Mesothelial cell of epicardium (in vitro differentiated cells): ENCODE measurements at regions not wholly inside any gene's neighbourhood (a gene's known extent, or its start where the extent isn't known, plus 50 kb on each side); places are given as distances from the start of the nearest gene placed in this dataset.

Source experiments
- DNase-seq, 2 experiments: peaks; one replicate each; pipeline ENCODE4 v3.0.0; 2021; ENCODE audit warnings: low spot score in 2 of 2; ENCODE audit not compliant: unreplicated experiment in 2 of 2
- H3K27ac Mint-ChIP-seq: 2 replicates; pipeline ENCODE4 v1.8.0; 2021; ENCODE audit warnings: mixed read lengths
- H3K27me3 Mint-ChIP-seq: 2 replicates; pipeline ENCODE4 v1.8.0; 2021; ENCODE audit warnings: low read depth, mixed read lengths
- H3K36me3 Mint-ChIP-seq: 2 replicates; pipeline ENCODE4 v1.8.0; 2021; ENCODE audit warnings: mixed read lengths
- H3K4me1 Mint-ChIP-seq: 2 replicates; pipeline ENCODE4 v1.8.0; 2021; ENCODE audit warnings: mixed read lengths
- H3K4me3 Mint-ChIP-seq: 2 replicates; pipeline ENCODE4 v1.8.0; 2021; ENCODE audit warnings: mild to moderate bottlenecking, moderate library complexity, mixed read lengths
- H3K9me3 Mint-ChIP-seq: 2 replicates; pipeline ENCODE4 v1.8.0; 2021; ENCODE audit warnings: mixed read lengths
- TF ChIP-seq, protein P1 (sequence below): fragments of 200-600 bp; sonication (generic); IDR thresholded peaks from one replicate; pipeline ENCODE4 v1.5.0; 2021; ENCODE audit warnings: antibody characterized with exemption; ENCODE audit not compliant: unreplicated experiment

DNA sequence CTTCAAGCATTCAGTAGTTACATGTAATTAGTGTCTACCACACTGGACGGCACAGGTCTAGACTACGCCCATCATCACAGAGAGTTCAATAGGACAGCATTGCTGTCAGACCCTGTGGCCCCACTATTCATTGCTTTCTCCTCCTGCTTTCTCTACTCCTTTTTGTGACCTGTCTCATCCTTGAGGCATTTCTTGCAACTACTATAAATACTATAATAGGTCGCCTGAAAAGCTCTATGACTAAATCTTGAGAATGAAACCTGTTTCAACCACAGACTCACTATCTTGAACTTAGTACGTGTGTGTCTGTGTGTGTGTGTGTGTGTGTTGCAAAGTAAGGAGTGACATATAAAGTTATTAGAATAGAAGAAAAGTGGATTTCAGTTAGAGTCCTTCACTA is 252.9 kb upstream of the KLF3 start:
- Mint-ChIP-seq H3K36me3 (no peaks in the 10 kb centered on the region), H3K27me3 (no peaks in the 10 kb centered on the region), H3K4me1 (peaks cover 24% of the 10 kb centered on the region), H3K27ac (no peak overlapping the region), H3K9me3 (no peaks in the 10 kb centered on the region), H3K4me3 (no peak overlapping the region)
- TF ChIP-seq, protein P1, sequence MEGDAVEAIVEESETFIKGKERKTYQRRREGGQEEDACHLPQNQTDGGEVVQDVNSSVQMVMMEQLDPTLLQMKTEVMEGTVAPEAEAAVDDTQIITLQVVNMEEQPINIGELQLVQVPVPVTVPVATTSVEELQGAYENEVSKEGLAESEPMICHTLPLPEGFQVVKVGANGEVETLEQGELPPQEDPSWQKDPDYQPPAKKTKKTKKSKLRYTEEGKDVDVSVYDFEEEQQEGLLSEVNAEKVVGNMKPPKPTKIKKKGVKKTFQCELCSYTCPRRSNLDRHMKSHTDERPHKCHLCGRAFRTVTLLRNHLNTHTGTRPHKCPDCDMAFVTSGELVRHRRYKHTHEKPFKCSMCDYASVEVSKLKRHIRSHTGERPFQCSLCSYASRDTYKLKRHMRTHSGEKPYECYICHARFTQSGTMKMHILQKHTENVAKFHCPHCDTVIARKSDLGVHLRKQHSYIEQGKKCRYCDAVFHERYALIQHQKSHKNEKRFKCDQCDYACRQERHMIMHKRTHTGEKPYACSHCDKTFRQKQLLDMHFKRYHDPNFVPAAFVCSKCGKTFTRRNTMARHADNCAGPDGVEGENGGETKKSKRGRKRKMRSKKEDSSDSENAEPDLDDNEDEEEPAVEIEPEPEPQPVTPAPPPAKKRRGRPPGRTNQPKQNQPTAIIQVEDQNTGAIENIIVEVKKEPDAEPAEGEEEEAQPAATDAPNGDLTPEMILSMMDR: no peak
- no peak for DNase-seq

GRCh38 chr4:38411981-38412536 is 251.9 kb upstream of the KLF3 start:
- peak overlapping the region; percentile 62 for H3K27ac Mint-ChIP-seq
- H3K4me3 Mint-ChIP-seq: no peak overlapping the region
- peaks cover 24% of the 10 kb centered on the region for H3K4me1 Mint-ChIP-seq
- TF ChIP-seq, protein P1: no peak
- no peaks in the 10 kb centered on the region for H3K9me3 Mint-ChIP-seq
- DNase-seq: no peak
- no peaks in the 10 kb centered on the region for H3K36me3 Mint-ChIP-seq
- no peaks in the 10 kb centered on the region for H3K27me3 Mint-ChIP-seq

DNA sequence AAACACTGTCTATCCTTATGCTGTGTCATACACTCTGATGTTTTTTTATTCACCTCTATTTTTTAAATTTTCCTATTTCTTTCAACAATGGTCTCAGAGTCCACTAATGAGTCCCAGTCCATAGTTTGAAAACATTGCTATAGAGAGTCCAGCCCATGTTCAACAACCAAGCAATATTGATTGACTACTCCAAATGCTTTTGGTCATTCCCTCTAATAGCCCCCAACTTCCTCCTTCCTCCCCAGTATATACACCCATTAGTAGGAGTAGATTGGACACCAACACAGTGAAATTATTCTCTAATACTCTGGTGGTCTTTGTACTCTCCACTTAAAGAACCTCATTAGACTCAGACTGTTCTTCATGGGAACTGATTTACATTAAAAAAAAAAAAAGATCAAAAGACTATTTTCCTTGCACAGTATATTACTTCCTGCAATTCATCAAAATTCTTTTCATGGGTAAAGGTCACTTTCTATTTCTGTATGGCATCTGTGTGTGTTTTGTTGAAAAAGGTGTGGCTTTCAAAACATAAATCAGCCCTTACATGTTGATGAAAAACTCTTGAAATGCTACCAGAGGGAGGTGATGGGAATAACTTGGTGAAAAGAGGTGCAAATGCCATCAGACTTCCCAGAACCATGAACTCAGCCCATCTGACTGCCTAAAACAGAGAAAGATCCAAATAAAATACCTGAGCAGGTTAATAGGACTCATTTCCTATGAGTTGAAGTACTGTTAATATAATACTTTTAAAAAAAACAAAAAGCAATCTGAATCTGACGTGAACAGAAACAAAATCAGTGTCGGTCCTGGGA is 250.3 kb upstream of the KLF3 start:
- no peak overlapping the region for H3K27ac Mint-ChIP-seq
- H3K36me3 Mint-ChIP-seq: no peaks in the 10 kb centered on the region
- no peaks in the 10 kb centered on the region for H3K27me3 Mint-ChIP-seq
- no peak overlapping the region for H3K4me3 Mint-ChIP-seq
- H3K9me3 Mint-ChIP-seq: no peaks in the 10 kb centered on the region
- peaks cover 24% of the 10 kb centered on the region for H3K4me1 Mint-ChIP-seq
- DNase-seq: no peak
- TF ChIP-seq, protein P1: no peak

GRCh38 chr4:38414410-38414809 is 249.6 kb upstream of the KLF3 start:
- no peak overlapping the region for H3K27ac Mint-ChIP-seq
- H3K36me3 Mint-ChIP-seq: no peaks in the 10 kb centered on the region
- no peaks in the 10 kb centered on the region for H3K27me3 Mint-ChIP-seq
- H3K9me3 Mint-ChIP-seq: no peaks in the 10 kb centered on the region
- H3K4me3 Mint-ChIP-seq: no peak overlapping the region
- H3K4me1 Mint-ChIP-seq: peaks cover 24% of the 10 kb centered on the region
- TF ChIP-seq, protein P1: no peak
- no peak for DNase-seq

DNA sequence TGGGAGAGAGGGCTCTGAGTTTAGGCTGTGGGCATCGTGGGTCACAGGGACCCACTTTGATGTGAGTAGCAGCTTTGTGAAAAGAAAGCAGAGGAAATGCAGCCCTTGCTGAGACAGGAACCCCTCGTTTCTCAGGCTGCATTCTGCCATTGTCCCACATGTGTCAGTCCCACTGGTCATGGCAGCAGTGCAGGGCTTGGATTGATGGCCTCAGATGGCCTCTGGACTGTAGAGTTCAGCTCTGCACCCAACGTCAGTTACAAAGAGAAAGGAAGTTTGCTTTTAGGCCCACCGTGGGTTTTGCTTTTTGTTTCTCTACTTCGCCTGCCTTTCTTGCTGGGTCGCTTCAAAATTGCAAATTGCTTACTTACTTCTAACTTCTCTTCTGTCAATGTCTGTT is 248.3 kb upstream of the KLF3 start:
- no peaks in the 10 kb centered on the region for H3K36me3 Mint-ChIP-seq
- DNase-seq: no peak
- TF ChIP-seq, protein P1: no peak
- H3K9me3 Mint-ChIP-seq: peaks cover 12% of the 10 kb centered on the region
- H3K4me1 Mint-ChIP-seq: peaks cover 24% of the 10 kb centered on the region
- H3K4me3 Mint-ChIP-seq: no peak overlapping the region
- no peaks in the 10 kb centered on the region for H3K27me3 Mint-ChIP-seq
- H3K27ac Mint-ChIP-seq: no peak overlapping the region
